ENCODE measurements at regions not wholly inside any gene's neighbourhood (a gene's known extent, or its start where the extent isn't known, plus 50 kb on each side); places are given as distances from the start of the nearest gene placed in this dataset.

GRCh38 chr13:94920578-94920977, 208.2 kb upstream of the SOX21 start:
- WGBS = over 99% methylated on average over 2 of the region's 2 CpGs
- Histone ChIP-seq H3K27ac (ENCODE audit: low read depth in 1 of 2, low read length in 1 of 2) (no peak overlapping the region), H3K9me3 (ENCODE audit: control insufficient read depth in 2 of 2, insufficient read depth in 1 of 2, low read length in 1 of 2) (no peaks in the 10 kb centered on the region), H3K27me3 (ENCODE audit: control insufficient read depth in 2 of 2, insufficient read depth in 1 of 2, low read length in 1 of 2) (no peaks in the 10 kb centered on the region), H3K36me3 (ENCODE audit: control insufficient read depth in 2 of 2, insufficient read depth in 2 of 2, low read length in 1 of 2) (no peaks in the 10 kb centered on the region), H3K4me3 (ENCODE audit: low read length in 2 of 2) (no peak overlapping the region), H3K4me1 (ENCODE audit: control insufficient read depth in 2 of 2, insufficient read depth in 2 of 2, low read length in 2 of 2) (no peaks in the 10 kb centered on the region)
- no peak for DNase-seq (ENCODE audit: low read depth in 6 of 9, low spot score in 9 of 9)

GRCh38 chr13:94917824-94918223, 205.5 kb upstream of the SOX21 start:
- H3K4me3 ChIP-seq (ENCODE audit: low read length in 2 of 2) = no peak overlapping the region
- H3K27me3 ChIP-seq (ENCODE audit: control insufficient read depth in 2 of 2, insufficient read depth in 1 of 2, low read length in 1 of 2) = no peaks in the 10 kb centered on the region
- DNase-seq (ENCODE audit: low read depth in 6 of 9, low spot score in 9 of 9) = no peak
- no peaks in the 10 kb centered on the region for H3K36me3 ChIP-seq (ENCODE audit: control insufficient read depth in 2 of 2, insufficient read depth in 2 of 2, low read length in 1 of 2)
- H3K27ac ChIP-seq (ENCODE audit: low read depth in 1 of 2, low read length in 1 of 2) = no peak overlapping the region
- H3K4me1 ChIP-seq (ENCODE audit: control insufficient read depth in 2 of 2, insufficient read depth in 2 of 2, low read length in 2 of 2) = no peaks in the 10 kb centered on the region
- WGBS = 70% methylated on average over 2 of the region's 2 CpGs
- H3K9me3 ChIP-seq (ENCODE audit: control insufficient read depth in 2 of 2, insufficient read depth in 1 of 2, low read length in 1 of 2) = no peaks in the 10 kb centered on the region

- Histone ChIP-seq H3K36me3 (ENCODE audit: control insufficient read depth in 2 of 2, insufficient read depth in 2 of 2, low read length in 1 of 2) (no peaks in the 10 kb centered on the region), H3K27me3 (ENCODE audit: control insufficient read depth in 2 of 2, insufficient read depth in 1 of 2, low read length in 1 of 2) (no peaks in the 10 kb centered on the region), H3K4me3 (ENCODE audit: low read length in 2 of 2) (no peak overlapping the region), H3K9me3 (ENCODE audit: control insufficient read depth in 2 of 2, insufficient read depth in 1 of 2, low read length in 1 of 2) (no peaks in the 10 kb centered on the region), H3K4me1 (ENCODE audit: control insufficient read depth in 2 of 2, insufficient read depth in 2 of 2, low read length in 2 of 2) (no peaks in the 10 kb centered on the region), H3K27ac (ENCODE audit: low read depth in 1 of 2, low read length in 1 of 2) (no peak overlapping the region)
- WGBS = 83% methylated on average over 1 of the region's 1 CpG
- no peak for DNase-seq (ENCODE audit: low read depth in 6 of 9, low spot score in 9 of 9)
Observed at GRCh38 chr13:94914895-94915294, 202.6 kb upstream of the SOX21 start.

GRCh38 chr13:94906605-94907004, 194.3 kb upstream of the SOX21 start:
- Histone ChIP-seq H3K36me3 (ENCODE audit: control insufficient read depth in 2 of 2, insufficient read depth in 2 of 2, low read length in 1 of 2) (no peaks in the 10 kb centered on the region), H3K27ac (ENCODE audit: low read depth in 1 of 2, low read length in 1 of 2) (no peak overlapping the region)
- 94% methylated on average over 2 of the region's 2 CpGs for WGBS

GRCh38 chr13:94902722-94903407, 190.5 kb upstream of the SOX21 start:
- Histone ChIP-seq H3K27me3 (ENCODE audit: control insufficient read depth in 2 of 2, insufficient read depth in 1 of 2, low read length in 1 of 2) (no peaks in the 10 kb centered on the region), H3K4me3 (ENCODE audit: low read length in 2 of 2) (no peak overlapping the region), H3K9me3 (ENCODE audit: control insufficient read depth in 2 of 2, insufficient read depth in 1 of 2, low read length in 1 of 2) (no peaks in the 10 kb centered on the region), H3K36me3 (ENCODE audit: control insufficient read depth in 2 of 2, insufficient read depth in 2 of 2, low read length in 1 of 2) (no peaks in the 10 kb centered on the region), H3K4me1 (ENCODE audit: control insufficient read depth in 2 of 2, insufficient read depth in 2 of 2, low read length in 2 of 2) (no peaks in the 10 kb centered on the region), H3K27ac (ENCODE audit: low read depth in 1 of 2, low read length in 1 of 2) (no peak overlapping the region)
- DNase-seq (ENCODE audit: low read depth in 6 of 9, low spot score in 9 of 9) = no peak
- WGBS = 97% methylated on average over 4 of the region's 4 CpGs

More at GRCh38 chr13:94906605-94907004, 194.3 kb upstream of the SOX21 start:
- no peaks in the 10 kb centered on the region for H3K27me3 ChIP-seq (ENCODE audit: control insufficient read depth in 2 of 2, insufficient read depth in 1 of 2, low read length in 1 of 2)
- H3K4me3 ChIP-seq (ENCODE audit: low read length in 2 of 2) = no peak overlapping the region
- no peak for DNase-seq (ENCODE audit: low read depth in 6 of 9, low spot score in 9 of 9)
- no peaks in the 10 kb centered on the region for H3K4me1 ChIP-seq (ENCODE audit: control insufficient read depth in 2 of 2, insufficient read depth in 2 of 2, low read length in 2 of 2)
- H3K9me3 ChIP-seq (ENCODE audit: control insufficient read depth in 2 of 2, insufficient read depth in 1 of 2, low read length in 1 of 2) = no peaks in the 10 kb centered on the region

GRCh38 chr13:94901070-94901469, 188.7 kb upstream of the SOX21 start:
- H3K27ac ChIP-seq (ENCODE audit: low read depth in 1 of 2, low read length in 1 of 2) = no peak overlapping the region
- no peaks in the 10 kb centered on the region for H3K36me3 ChIP-seq (ENCODE audit: control insufficient read depth in 2 of 2, insufficient read depth in 2 of 2, low read length in 1 of 2)
- H3K4me3 ChIP-seq (ENCODE audit: low read length in 2 of 2) = no peak overlapping the region
- no peaks in the 10 kb centered on the region for H3K4me1 ChIP-seq (ENCODE audit: control insufficient read depth in 2 of 2, insufficient read depth in 2 of 2, low read length in 2 of 2)
- 93% methylated on average over 3 of the region's 3 CpGs for WGBS
- H3K27me3 ChIP-seq (ENCODE audit: control insufficient read depth in 2 of 2, insufficient read depth in 1 of 2, low read length in 1 of 2) = no peaks in the 10 kb centered on the region
- H3K9me3 ChIP-seq (ENCODE audit: control insufficient read depth in 2 of 2, insufficient read depth in 1 of 2, low read length in 1 of 2) = no peaks in the 10 kb centered on the region
- no peak for DNase-seq (ENCODE audit: low read depth in 6 of 9, low spot score in 9 of 9)

GRCh38 chr13:94896719-94897317, 184.5 kb upstream of the SOX21 start:
- 96% methylated on average over 5 of the region's 5 CpGs for WGBS
- Histone ChIP-seq H3K4me1 (ENCODE audit: control insufficient read depth in 2 of 2, insufficient read depth in 2 of 2, low read length in 2 of 2) (no peaks in the 10 kb centered on the region), H3K4me3 (ENCODE audit: low read length in 2 of 2) (no peak overlapping the region), H3K9me3 (ENCODE audit: control insufficient read depth in 2 of 2, insufficient read depth in 1 of 2, low read length in 1 of 2) (no peaks in the 10 kb centered on the region), H3K36me3 (ENCODE audit: control insufficient read depth in 2 of 2, insufficient read depth in 2 of 2, low read length in 1 of 2) (no peaks in the 10 kb centered on the region), H3K27me3 (ENCODE audit: control insufficient read depth in 2 of 2, insufficient read depth in 1 of 2, low read length in 1 of 2) (no peaks in the 10 kb centered on the region), H3K27ac (ENCODE audit: low read depth in 1 of 2, low read length in 1 of 2) (no peak overlapping the region)
- DNase-seq (ENCODE audit: low read depth in 6 of 9, low spot score in 9 of 9) = no peak

- Histone ChIP-seq H3K27ac (ENCODE audit: low read depth in 1 of 2, low read length in 1 of 2) (no peak overlapping the region), H3K27me3 (ENCODE audit: control insufficient read depth in 2 of 2, insufficient read depth in 1 of 2, low read length in 1 of 2) (no peaks in the 10 kb centered on the region), H3K9me3 (ENCODE audit: control insufficient read depth in 2 of 2, insufficient read depth in 1 of 2, low read length in 1 of 2) (no peaks in the 10 kb centered on the region), H3K4me3 (ENCODE audit: low read length in 2 of 2) (no peak overlapping the region), H3K36me3 (ENCODE audit: control insufficient read depth in 2 of 2, insufficient read depth in 2 of 2, low read length in 1 of 2) (no peaks in the 10 kb centered on the region), H3K4me1 (ENCODE audit: control insufficient read depth in 2 of 2, insufficient read depth in 2 of 2, low read length in 2 of 2) (no peaks in the 10 kb centered on the region)
- WGBS = 85% methylated on average over 2 of the region's 2 CpGs
- no peak for DNase-seq (ENCODE audit: low read depth in 6 of 9, low spot score in 9 of 9)
Observed at GRCh38 chr13:94896238-94896637, 183.9 kb upstream of the SOX21 start.

GRCh38 chr13:94886191-94886590, 173.8 kb upstream of the SOX21 start:
- Histone ChIP-seq H3K27me3 (ENCODE audit: control insufficient read depth in 2 of 2, insufficient read depth in 1 of 2, low read length in 1 of 2) (no peaks in the 10 kb centered on the region), H3K9me3 (ENCODE audit: control insufficient read depth in 2 of 2, insufficient read depth in 1 of 2, low read length in 1 of 2) (no peaks in the 10 kb centered on the region), H3K4me1 (ENCODE audit: control insufficient read depth in 2 of 2, insufficient read depth in 2 of 2, low read length in 2 of 2) (no peaks in the 10 kb centered on the region), H3K27ac (ENCODE audit: low read depth in 1 of 2, low read length in 1 of 2) (no peak overlapping the region), H3K36me3 (ENCODE audit: control insufficient read depth in 2 of 2, insufficient read depth in 2 of 2, low read length in 1 of 2) (no peaks in the 10 kb centered on the region), H3K4me3 (ENCODE audit: low read length in 2 of 2) (no peak overlapping the region)
- DNase-seq (ENCODE audit: low read depth in 6 of 9, low spot score in 9 of 9) = no peak
- WGBS = 92% methylated on average over 2 of the region's 2 CpGs
